Smooth muscle cell of the brain vasculature (primary cell): ENCODE measurements at regions not wholly inside any gene's neighbourhood (a gene's known extent, or its start where the extent isn't known, plus 50 kb on each side); places are given as distances from the start of the nearest gene placed in this dataset.

Source experiments
- DNase-seq: peaks from one replicate; pipeline ENCODE4 v3.0.0-alpha.2; 2012; ENCODE audit warnings: low read depth, low spot score

GRCh38 chr3:117450026-117450425 lies 740.4 kb downstream of the TUSC7 start:
- DNase-seq: no peak

GRCh38 chr3:117454254-117454653 lies 744.7 kb downstream of the TUSC7 start:
- no peak for DNase-seq

- DNase-seq: no peak
These were observed 745.3 kb downstream of the TUSC7 start for GRCh38 chr3:117454908-117455307.

GRCh38 chr3:117455782-117456181 lies 746.2 kb downstream of the TUSC7 start:
- DNase-seq: no peak

GRCh38 chr3:117463276-117464115 lies 753.9 kb downstream of the TUSC7 start:
- DNase-seq: no peak

GRCh38 chr3:117471831-117472230 lies 762.3 kb downstream of the TUSC7 start:
- no peak for DNase-seq

DNA sequence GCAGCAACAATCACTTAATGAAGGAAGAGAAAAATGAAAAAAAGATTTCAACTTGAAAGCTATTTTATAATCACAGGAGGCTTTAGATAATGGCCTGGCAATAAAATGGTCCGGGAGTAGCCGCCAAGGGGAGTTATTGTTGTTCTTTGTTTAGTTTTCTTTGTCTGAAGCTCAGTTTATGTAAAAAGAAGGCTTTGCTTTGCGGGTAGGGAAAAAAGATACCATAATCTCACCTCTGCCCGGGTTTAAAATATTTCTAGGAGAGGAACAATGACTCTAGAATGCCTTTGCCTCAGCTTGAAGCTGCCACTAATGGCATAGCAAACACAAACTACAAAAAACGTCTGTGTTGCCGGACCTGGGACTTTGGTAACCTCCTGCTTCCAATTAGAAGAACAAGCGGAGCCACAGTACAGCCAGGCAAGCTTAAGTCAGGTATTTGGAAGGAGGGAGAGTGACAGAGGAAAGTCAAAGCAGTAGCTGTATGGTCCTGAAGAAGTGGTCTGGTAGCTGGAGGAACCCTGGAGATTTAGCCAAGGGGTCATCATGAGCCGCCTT lies 764.5 kb downstream of the TUSC7 start:
- no peak for DNase-seq

GRCh38 chr3:117476572-117476971 lies 767.0 kb downstream of the TUSC7 start:
- DNase-seq: no peak

- no peak for DNase-seq
These were observed 767.7 kb downstream of the TUSC7 start for GRCh38 chr3:117477214-117477755.

GRCh38 chr3:117479095-117479494 lies 769.5 kb downstream of the TUSC7 start:
- no peak for DNase-seq

DNA sequence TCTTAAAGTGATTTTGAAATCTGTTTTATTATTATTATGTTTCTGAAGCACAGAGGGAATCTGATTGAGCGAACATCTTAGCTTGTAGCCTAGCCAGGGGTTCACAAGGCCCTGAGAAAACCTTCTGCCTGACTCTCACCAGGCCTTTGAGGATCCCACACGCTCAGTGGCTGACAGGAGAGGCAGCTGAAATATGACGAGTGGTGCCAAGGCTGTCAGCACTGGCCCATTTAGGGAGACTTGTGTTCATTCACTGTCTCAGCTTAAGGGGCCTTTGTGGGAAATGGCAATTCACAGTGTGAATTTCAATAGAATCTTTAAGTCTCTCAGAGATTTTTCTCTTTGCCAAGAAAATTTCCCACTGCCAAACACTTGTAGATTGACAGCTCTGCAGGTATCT lies 770.9 kb downstream of the TUSC7 start:
- DNase-seq: no peak

DNA sequence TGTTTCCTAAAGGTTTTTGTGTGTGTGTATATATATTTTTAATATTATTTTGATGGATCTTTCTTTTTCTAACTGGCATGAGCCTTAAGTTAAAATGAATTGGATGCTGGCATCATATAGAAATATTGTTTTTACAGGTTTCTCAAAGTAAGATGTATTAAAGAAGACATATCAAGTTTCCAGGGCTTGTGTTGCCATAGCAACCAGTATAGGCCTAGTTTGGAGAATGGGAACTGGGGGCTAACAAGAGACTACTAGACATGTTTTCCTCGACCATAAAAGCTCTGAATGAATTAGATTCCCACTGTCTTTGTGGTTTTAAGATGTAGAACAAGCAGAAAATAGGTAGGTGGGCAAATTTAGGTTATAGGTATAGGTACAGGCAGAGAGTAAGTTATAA lies 771.4 kb downstream of the TUSC7 start:
- DNase-seq: no peak

DNA sequence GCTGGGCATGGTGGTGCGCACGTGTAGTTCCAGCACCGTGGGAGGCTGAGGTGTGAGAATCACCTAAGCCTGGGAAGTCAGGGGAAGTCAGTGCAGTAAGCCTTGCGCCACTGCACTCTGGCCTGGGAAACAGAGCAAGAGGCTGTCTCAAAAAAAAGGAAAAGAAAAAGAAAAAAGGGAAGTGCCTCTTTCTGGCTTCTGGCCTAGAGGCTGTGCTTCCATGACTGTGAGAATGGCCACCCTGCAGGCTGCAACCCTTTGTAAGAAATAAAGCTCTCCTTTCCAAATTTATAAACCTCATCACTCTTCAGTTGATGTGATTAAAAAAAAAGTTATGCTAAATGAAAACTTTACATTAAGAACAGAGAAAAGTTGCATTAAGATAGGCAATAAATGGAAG lies 774.3 kb downstream of the TUSC7 start:
- no peak for DNase-seq

DNA sequence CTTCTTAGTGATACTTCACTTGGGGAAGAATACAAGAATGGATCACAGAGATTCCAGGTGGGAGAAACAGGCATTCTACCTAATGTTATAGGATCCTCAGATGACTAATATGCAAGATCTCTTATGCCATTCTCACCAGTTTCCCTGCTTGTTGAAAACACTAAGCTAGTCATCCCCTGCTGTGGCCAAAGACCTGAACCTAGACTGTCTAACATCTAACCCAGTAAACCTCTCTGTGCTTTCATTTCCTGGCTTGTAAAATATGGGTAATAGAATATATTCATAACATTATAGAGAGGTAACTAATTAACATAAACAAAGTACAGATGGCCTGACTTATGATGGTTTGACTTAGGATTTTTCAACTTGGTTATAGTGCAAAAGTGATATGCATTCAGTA lies 776.3 kb downstream of the TUSC7 start:
- no peak for DNase-seq

DNA sequence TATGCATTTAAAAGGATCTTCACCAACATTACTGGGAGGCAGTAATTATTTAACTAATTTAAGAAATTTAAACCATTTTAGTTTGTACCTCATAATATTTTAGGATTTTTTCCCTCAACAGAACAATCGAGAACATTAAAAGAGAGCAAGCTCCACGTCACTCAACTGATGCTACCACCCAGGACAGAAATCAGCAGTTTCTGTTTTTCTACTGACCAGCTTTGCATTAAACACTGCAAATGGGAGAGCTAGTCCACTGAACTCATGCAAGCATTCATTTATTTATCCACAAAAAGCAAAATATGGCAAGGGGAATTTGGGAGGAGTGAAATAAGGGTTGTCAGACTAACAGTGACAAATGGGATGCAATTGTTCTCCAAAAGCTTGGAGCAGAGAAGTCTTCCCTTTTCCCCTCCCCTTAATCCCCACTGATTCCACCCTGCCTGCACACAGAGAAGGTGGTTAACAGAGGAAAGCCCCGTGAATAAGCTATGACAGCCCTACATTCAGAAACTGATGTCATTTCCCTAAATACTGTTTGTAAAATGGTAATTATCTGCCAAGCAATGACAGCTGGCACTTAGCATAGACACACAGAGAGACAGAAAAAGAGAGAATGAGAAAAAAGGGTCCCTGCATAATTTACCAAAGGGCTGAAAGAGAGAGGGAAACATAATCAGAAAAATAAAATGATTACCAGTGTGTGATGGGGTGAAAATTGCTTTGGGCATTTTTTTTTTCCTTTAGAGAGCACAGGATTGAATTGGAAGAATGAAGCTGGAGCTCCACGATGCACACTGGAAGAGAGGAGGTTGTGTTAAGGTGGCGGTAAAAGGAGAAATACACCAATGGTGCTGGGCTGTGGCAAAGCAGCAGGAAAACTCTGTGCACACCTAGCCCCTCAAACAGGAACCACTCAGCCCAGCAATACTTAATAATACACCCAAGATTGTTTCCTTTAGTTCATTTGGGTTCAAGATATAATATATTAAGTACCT lies 777.4 kb downstream of the TUSC7 start:
- DNase-seq: no peak

GRCh38 chr3:117488983-117489382 lies 779.4 kb downstream of the TUSC7 start:
- DNase-seq: no peak

DNA sequence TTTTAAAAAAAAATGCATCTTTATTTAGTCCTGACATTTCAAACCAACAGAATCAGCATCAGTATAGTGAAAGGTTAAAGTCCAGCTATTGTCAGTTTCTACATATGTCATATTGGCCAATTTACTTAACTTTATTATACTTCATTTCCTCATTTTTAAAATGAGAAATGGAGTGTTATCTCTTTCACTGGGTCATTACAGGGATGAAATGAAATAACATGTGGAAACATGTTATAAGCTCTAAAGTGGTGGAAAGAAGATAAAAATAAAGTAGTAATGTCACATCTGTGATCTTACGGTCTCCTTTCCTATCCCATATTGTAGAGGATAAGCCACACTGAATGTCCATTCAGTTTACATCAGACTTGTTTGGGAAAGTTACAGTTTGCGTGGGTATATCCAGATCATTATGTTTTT lies 780.1 kb downstream of the TUSC7 start:
- DNase-seq: no peak

DNA sequence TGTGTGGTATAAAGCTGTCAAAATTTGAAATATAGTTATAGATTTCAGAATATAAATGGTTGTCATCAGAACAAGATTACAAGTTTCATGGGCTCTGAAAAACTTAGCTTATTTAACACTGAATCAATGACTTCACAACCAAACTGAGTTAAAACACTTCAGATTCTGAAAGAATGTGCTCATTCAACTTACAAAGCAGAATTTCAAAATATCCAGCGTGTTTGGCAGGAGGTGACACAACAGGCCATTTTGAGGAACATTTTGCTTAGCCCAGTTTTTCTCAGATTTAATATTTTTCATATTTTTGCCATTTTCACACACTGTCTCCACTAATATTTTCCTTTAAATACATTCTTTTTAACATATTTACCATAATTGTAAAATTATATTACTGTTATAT lies 781.1 kb downstream of the TUSC7 start:
- no peak for DNase-seq

GRCh38 chr3:117495620-117496019 lies 786.0 kb downstream of the TUSC7 start:
- DNase-seq: no peak

DNA sequence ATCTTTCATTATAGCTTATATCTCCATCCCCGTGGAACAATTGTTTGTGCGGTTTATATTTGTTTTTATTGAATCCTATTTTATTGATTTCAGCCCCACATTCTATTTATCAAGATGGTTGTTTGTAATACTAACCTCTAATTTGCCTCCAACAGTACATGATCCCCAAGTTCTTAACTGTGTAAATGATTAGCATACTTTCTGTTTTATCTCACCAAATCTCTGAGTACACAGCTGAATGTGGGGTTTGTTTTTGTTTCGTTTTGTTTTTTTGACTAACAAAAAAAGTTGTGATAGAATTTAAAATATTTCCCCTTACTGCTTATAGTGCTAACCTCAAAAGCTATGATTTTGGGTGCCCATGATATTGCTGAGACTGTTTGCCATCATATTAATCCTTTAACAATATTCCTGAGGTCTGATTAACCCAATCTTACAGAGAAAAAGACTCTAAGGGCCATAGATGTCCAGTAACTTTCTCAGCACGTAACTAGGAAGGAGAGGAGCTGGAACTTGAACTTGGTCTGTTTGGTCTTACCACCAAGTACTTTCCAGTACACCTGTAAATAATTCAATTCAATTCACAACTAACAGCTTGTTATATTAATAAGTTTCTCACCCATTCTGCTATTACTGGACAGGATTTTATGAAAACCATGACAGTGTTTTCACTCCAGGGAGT lies 789.8 kb downstream of the TUSC7 start:
- no peak for DNase-seq

GRCh38 chr3:117507958-117508357 lies 798.4 kb downstream of the TUSC7 start:
- DNase-seq: no peak
